Panc1 (cell line): ENCODE measurements at regions not wholly inside any gene's neighbourhood (a gene's known extent, or its start where the extent isn't known, plus 50 kb on each side); places are given as distances from the start of the nearest gene placed in this dataset.
A peak's percentile ranks its signal among the peaks of the same experiment; 100 is the strongest.

ENCODE experiments used
- ATAC-seq: fragments of 200-7000 bp; cut with Tn5 transposase; 2 replicates; pipeline ENCODE4 v1.9.1; 2020; ENCODE audit warnings: mild to moderate bottlenecking, moderate library complexity
- BruUV-seq: library from RNA; stranded (reverse); fragments of 400-500 nt; replicated peaks from 2 replicates; lab custom pipeline; 2021; lab: Mats Ljungman, UMichigan
- CTCF ChIA-PET: fragments of 300-600 bp; sonication (Branson Sonifier 250); formaldehyde crosslinking; loops from one replicate; lab custom pipeline; 2022; ENCODE audit warnings: antibody characterized with exemption; lab: Charles Lee
- POLR2A ChIA-PET: fragments of 300-600 bp; sonication (Branson Sonifier 250); formaldehyde crosslinking; loops from one replicate; lab custom pipeline; 2022; ENCODE audit warnings: antibody characterized with exemption; lab: Charles Lee
- DNase-seq: peaks from one replicate; pipeline ENCODE4 v3.0.0-alpha.2; 2010; ENCODE audit warnings: low read depth, low spot score
- H3K27ac ChIP-seq: 2 replicates; pipeline ENCODE4 v1.5.1; 2011; ENCODE audit warnings: mild to moderate bottlenecking, low read length, inconsistent platforms
- H3K27me3 ChIP-seq: fragments of 200-500 bp; sonication (Bioruptor generic); 2 replicates; pipeline ENCODE4 v1.6.0; 2014; ENCODE audit warnings: low read length, inconsistent platforms; ENCODE audit not compliant: control insufficient read depth, insufficient read depth
- H3K36me3 ChIP-seq: fragments of 200-500 bp; sonication (Bioruptor generic); 2 replicates; pipeline ENCODE4 v1.5.1; 2014; ENCODE audit warnings: inconsistent platforms, mild to moderate bottlenecking, low read length, moderate library complexity; ENCODE audit not compliant: control insufficient read depth, insufficient read depth
- H3K4me1 ChIP-seq: 2 replicates; pipeline ENCODE4 v1.5.1; 2011; ENCODE audit warnings: inconsistent platforms, mild to moderate bottlenecking, low read length, moderate library complexity; ENCODE audit not compliant: control insufficient read depth, insufficient read depth
- H3K4me3 ChIP-seq, 2 experiments: 2 replicates each; pipeline ENCODE4 v1.5.1; 2011 to 2012; ENCODE audit warnings: low read depth in 2 of 2, low read length in 2 of 2, mild to moderate bottlenecking in 2 of 2, inconsistent platforms in 1 of 2, moderate library complexity in 1 of 2
- H3K9me3 ChIP-seq: fragments of 200-500 bp; sonication (Bioruptor generic); 2 replicates; pipeline ENCODE4 v1.5.1; 2014; ENCODE audit warnings: low read depth, mild to moderate bottlenecking, inconsistent platforms, low read length, moderate library complexity; ENCODE audit not compliant: control insufficient read depth, insufficient read depth
- POLR2AphosphoS5 ChIP-seq: IDR thresholded peaks from 2 replicates; pipeline ENCODE4 v1.6.1; 2012; ENCODE audit warnings: mild to moderate bottlenecking, low read depth, low read length, moderate library complexity
- SIN3A ChIP-seq: IDR thresholded peaks from 2 replicates; pipeline ENCODE4 v1.6.1; 2012; ENCODE audit warnings: low read depth, mild to moderate bottlenecking, low read length, moderate library complexity, borderline replicate concordance; ENCODE audit not compliant: insufficient read depth
- TCF7L2 ChIP-seq: IDR thresholded peaks from 2 replicates; pipeline ENCODE4 v1.6.1; 2011; ENCODE audit warnings: mild to moderate bottlenecking, low read depth, low read length, inconsistent platforms
- in situ Hi-C: cut with HindIII; loops from 2 replicates; pipeline ENCODE4 v1.10.0; 2016; ENCODE audit warnings: low sequenced_read_pairs, low pct_unique_long_range_greater_than_20kb
- intact Hi-C: fragments of 100-400 bp; cut with micrococcal nuclease; formaldehyde crosslinking; loops from one replicate; pipeline ENCODE4 v1.10.0; 2022; ENCODE audit not compliant: unreplicated experiment
- TF ChIP-seq, protein P1 (sequence below): fragments of 450-650 bp; IDR thresholded peaks from 2 replicates; pipeline ENCODE4 v1.5.1; 2017; ENCODE audit warnings: mild to moderate bottlenecking
- TF ChIP-seq, protein P2 (sequence below), 2 experiments: IDR thresholded peaks; 2 replicates each; pipeline ENCODE4 v1.6.1; 2011 to 2012; ENCODE audit warnings: low read depth in 2 of 2, control low read depth in 1 of 2, low read length in 1 of 2, mild to moderate bottlenecking in 1 of 2, moderate library complexity in 1 of 2; ENCODE audit not compliant: insufficient read depth in 1 of 2

DNA sequence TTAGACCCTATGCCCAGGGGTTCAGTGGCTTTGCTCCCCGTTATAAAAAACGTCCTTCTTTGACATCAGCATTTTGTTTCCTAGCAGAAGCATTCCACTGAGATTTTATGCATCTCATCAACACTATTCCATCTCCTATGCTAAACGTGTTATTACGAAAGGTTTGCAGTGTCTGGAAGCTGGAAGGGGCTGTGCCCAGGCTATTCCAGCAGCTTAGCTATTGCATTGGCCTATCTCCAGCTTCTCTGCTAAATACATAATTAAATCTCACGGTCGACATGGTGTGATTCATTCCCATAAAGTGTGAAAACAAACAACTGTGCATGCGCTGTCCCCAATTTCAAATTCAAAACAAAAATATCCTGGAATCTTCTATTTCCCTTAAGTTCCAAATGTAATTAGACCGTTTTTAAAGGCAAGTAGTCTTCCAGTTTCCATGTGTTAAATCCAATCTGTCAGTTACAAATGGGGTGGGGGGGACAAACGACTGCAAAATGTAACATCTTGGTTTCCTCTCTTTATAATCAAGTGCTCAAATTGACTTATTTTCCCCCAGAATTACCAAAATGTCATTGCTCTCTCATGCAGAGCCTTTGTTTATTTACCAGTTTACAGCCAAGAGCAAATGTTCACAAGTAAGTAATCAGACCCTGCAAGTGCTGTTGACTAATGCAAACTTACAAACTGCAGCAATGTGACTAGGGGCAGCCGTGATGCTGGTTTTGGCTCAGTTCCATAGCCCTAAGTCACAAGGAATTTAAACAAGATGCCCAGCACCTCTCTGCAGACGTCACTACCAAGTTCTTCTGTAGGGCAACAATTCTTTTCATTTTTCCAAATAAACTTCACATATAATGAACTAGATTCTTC is 212.3 kb upstream of the RORB start:
- no peak overlapping the region for H3K27ac ChIP-seq
- in situ Hi-C loops, result no loop called here
- H3K4me1 ChIP-seq, result no peaks in the 10 kb centered on the region; the same call in 1 of the 2 replicates
- TF ChIP-seq SIN3A, result no peak
- TF ChIP-seq, protein P1, sequence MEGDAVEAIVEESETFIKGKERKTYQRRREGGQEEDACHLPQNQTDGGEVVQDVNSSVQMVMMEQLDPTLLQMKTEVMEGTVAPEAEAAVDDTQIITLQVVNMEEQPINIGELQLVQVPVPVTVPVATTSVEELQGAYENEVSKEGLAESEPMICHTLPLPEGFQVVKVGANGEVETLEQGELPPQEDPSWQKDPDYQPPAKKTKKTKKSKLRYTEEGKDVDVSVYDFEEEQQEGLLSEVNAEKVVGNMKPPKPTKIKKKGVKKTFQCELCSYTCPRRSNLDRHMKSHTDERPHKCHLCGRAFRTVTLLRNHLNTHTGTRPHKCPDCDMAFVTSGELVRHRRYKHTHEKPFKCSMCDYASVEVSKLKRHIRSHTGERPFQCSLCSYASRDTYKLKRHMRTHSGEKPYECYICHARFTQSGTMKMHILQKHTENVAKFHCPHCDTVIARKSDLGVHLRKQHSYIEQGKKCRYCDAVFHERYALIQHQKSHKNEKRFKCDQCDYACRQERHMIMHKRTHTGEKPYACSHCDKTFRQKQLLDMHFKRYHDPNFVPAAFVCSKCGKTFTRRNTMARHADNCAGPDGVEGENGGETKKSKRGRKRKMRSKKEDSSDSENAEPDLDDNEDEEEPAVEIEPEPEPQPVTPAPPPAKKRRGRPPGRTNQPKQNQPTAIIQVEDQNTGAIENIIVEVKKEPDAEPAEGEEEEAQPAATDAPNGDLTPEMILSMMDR, result no peak
- TF ChIP-seq, protein P2, sequence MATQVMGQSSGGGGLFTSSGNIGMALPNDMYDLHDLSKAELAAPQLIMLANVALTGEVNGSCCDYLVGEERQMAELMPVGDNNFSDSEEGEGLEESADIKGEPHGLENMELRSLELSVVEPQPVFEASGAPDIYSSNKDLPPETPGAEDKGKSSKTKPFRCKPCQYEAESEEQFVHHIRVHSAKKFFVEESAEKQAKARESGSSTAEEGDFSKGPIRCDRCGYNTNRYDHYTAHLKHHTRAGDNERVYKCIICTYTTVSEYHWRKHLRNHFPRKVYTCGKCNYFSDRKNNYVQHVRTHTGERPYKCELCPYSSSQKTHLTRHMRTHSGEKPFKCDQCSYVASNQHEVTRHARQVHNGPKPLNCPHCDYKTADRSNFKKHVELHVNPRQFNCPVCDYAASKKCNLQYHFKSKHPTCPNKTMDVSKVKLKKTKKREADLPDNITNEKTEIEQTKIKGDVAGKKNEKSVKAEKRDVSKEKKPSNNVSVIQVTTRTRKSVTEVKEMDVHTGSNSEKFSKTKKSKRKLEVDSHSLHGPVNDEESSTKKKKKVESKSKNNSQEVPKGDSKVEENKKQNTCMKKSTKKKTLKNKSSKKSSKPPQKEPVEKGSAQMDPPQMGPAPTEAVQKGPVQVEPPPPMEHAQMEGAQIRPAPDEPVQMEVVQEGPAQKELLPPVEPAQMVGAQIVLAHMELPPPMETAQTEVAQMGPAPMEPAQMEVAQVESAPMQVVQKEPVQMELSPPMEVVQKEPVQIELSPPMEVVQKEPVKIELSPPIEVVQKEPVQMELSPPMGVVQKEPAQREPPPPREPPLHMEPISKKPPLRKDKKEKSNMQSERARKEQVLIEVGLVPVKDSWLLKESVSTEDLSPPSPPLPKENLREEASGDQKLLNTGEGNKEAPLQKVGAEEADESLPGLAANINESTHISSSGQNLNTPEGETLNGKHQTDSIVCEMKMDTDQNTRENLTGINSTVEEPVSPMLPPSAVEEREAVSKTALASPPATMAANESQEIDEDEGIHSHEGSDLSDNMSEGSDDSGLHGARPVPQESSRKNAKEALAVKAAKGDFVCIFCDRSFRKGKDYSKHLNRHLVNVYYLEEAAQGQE (IDR thresholded peaks at IDR 0.05; ENCODE audit: insufficient read depth in 1 of 2, low read depth in 2 of 2, low read length in 1 of 2), result no peak
- no peak for TF ChIP-seq TCF7L2
- TF ChIP-seq POLR2AphosphoS5, result no peak
- DNase-seq (no peak), ATAC-seq (peak; percentile 60)
- H3K36me3 ChIP-seq, result no peaks in the 10 kb centered on the region
- no peaks in the 10 kb centered on the region for H3K27me3 ChIP-seq
- BruUV-seq, result no TSS peak
- POLR2A ChIA-PET, result no interaction called here
- CTCF ChIA-PET, result no interaction called here
- intact Hi-C loops, result no loop called here
- H3K4me3 ChIP-seq, result no peak overlapping the region
- H3K9me3 ChIP-seq, result no peaks in the 10 kb centered on the region

DNA sequence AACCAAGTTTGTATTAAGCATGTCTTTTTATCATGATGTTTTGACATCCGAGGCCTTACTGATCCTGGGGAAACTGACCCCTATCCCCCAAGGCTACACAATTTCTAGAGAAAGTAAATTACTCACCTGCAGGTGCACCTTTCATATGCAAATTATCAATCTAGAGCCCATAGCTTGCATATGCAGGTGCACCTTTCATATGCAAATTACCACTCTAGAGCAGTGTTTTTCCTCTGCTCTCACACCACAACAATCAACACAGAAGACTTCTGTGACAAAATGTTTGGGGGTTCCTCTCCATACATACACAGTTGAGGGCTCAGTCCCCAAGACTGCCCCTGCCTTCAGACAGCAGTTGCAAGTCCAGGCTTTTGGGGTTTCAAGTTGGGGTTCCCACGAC is 203.7 kb upstream of the RORB start:
- intact Hi-C loops, result no loop called here
- in situ Hi-C loops, result no loop called here
- Histone ChIP-seq H3K27ac (no peak overlapping the region), H3K27me3 (no peaks in the 10 kb centered on the region), H3K4me3 (no peak overlapping the region), H3K9me3 (no peaks in the 10 kb centered on the region), H3K4me1 (no peaks in the 10 kb centered on the region), H3K36me3 (no peaks in the 10 kb centered on the region)
- ChIA-PET CTCF (no interaction called here), POLR2A (no interaction called here)
- TF ChIP-seq, protein P2 (IDR thresholded peaks at IDR 0.05; ENCODE audit: insufficient read depth in 1 of 2, low read depth in 2 of 2, low read length in 1 of 2), result no peak
- TF ChIP-seq, protein P1, result no peak
- TF ChIP-seq SIN3A, result no peak
- no peak for TF ChIP-seq POLR2AphosphoS5
- no peak for TF ChIP-seq TCF7L2
- no peak for ATAC-seq
- BruUV-seq, result no TSS peak
- DNase-seq, result no peak
